ENCODE measurements at regions not wholly inside any gene's neighbourhood (a gene's known extent, or its start where the extent isn't known, plus 50 kb on each side); places are given as distances from the start of the nearest gene placed in this dataset.

GRCh38 chr14:95402578-95402977 lies 82.9 kb upstream of the CLMN start:
- no peak overlapping the region for H3K4me3 Mint-ChIP-seq
- H3K9me3 Mint-ChIP-seq = no peaks in the 10 kb centered on the region

GRCh38 chr14:95402176-95402575 lies 82.5 kb upstream of the CLMN start:
- Histone ChIP-seq H3K9ac (ENCODE audit: extremely low read depth, low read length, poor library complexity, severe bottlenecking) (no peak overlapping the region), H3K27ac (ENCODE audit: low read depth, low read length) (no peak overlapping the region), H3K27me3 (ENCODE audit: control insufficient read depth, insufficient read depth, low read length, poor library complexity, severe bottlenecking) (no peaks in the 10 kb centered on the region), H3K4me1 (ENCODE audit: control insufficient read depth, insufficient read depth, low read length) (no peaks in the 10 kb centered on the region), H3K4me3 (ENCODE audit: low read length) (no peak overlapping the region), H3K9me3 (ENCODE audit: control insufficient read depth, low read length) (no peaks in the 10 kb centered on the region), H3K36me3 (ENCODE audit: control insufficient read depth, insufficient read depth, low read length) (no peaks in the 10 kb centered on the region)
- H3K27ac Mint-ChIP-seq = no peak overlapping the region
- no peaks in the 10 kb centered on the region for H3K4me1 Mint-ChIP-seq
- DNase-seq = no peak
- no peak for TF ChIP-seq CTCF (conservative IDR thresholded peaks at IDR 0.05)
- H3K9me3 Mint-ChIP-seq = no peaks in the 10 kb centered on the region
- no peaks in the 10 kb centered on the region for H3K27me3 Mint-ChIP-seq (ENCODE audit: insufficient read depth)
- no peak overlapping the region for H3K4me3 Mint-ChIP-seq
- H3K36me3 Mint-ChIP-seq (ENCODE audit: low read depth) = no peaks in the 10 kb centered on the region
- WGBS, 2 experiments (ENCODE audit: insufficient coverage in 1 of 2, insufficient read length in 1 of 2) = 100% methylated on average over 1 to 2 of the region's 2 CpGs

More at GRCh38 chr14:95402578-95402977, 82.9 kb upstream of the CLMN start:
- WGBS, 2 experiments (ENCODE audit: insufficient coverage in 1 of 2, insufficient read length in 1 of 2) = 74 to 83% methylated on average over 3 to 5 of the region's 5 CpGs
- no peaks in the 10 kb centered on the region for H3K27me3 Mint-ChIP-seq (ENCODE audit: insufficient read depth)
- no peak overlapping the region for H3K9ac ChIP-seq (ENCODE audit: extremely low read depth, low read length, poor library complexity, severe bottlenecking)
- no peak overlapping the region for H3K4me3 ChIP-seq (ENCODE audit: low read length)
- no peaks in the 10 kb centered on the region for H3K36me3 Mint-ChIP-seq (ENCODE audit: low read depth)
- no peaks in the 10 kb centered on the region for H3K4me1 ChIP-seq (ENCODE audit: control insufficient read depth, insufficient read depth, low read length)
- H3K27ac ChIP-seq (ENCODE audit: low read depth, low read length) = no peak overlapping the region
- H3K27me3 ChIP-seq (ENCODE audit: control insufficient read depth, insufficient read depth, low read length, poor library complexity, severe bottlenecking) = no peaks in the 10 kb centered on the region
- H3K27ac Mint-ChIP-seq = no peak overlapping the region
- DNase-seq = no peak
- H3K9me3 ChIP-seq (ENCODE audit: control insufficient read depth, low read length) = no peaks in the 10 kb centered on the region
- TF ChIP-seq CTCF (conservative IDR thresholded peaks at IDR 0.05) = no peak
- H3K4me1 Mint-ChIP-seq = no peaks in the 10 kb centered on the region
- no peaks in the 10 kb centered on the region for H3K36me3 ChIP-seq (ENCODE audit: control insufficient read depth, insufficient read depth, low read length)

- Histone ChIP-seq H3K4me3 (ENCODE audit: low read length) (no peak overlapping the region), H3K4me1 (ENCODE audit: control insufficient read depth, insufficient read depth, low read length) (no peaks in the 10 kb centered on the region), H3K27ac (ENCODE audit: low read depth, low read length) (no peak overlapping the region), H3K9me3 (ENCODE audit: control insufficient read depth, low read length) (no peaks in the 10 kb centered on the region), H3K27me3 (ENCODE audit: control insufficient read depth, insufficient read depth, low read length, poor library complexity, severe bottlenecking) (no peaks in the 10 kb centered on the region), H3K36me3 (ENCODE audit: control insufficient read depth, insufficient read depth, low read length) (no peaks in the 10 kb centered on the region), H3K9ac (ENCODE audit: extremely low read depth, low read length, poor library complexity, severe bottlenecking) (no peak overlapping the region)
- no peak for DNase-seq
- Mint-ChIP-seq H3K4me1 (no peaks in the 10 kb centered on the region), H3K4me3 (no peak overlapping the region), H3K27ac (no peak overlapping the region), H3K27me3 (ENCODE audit: insufficient read depth) (peaks cover 2% of the 10 kb centered on the region), H3K36me3 (ENCODE audit: low read depth) (no peaks in the 10 kb centered on the region), H3K9me3 (peaks cover 2% of the 10 kb centered on the region)
- no peak for TF ChIP-seq CTCF (conservative IDR thresholded peaks at IDR 0.05)
- 91 to 97% methylated on average over 13 to 15 of the region's 15 CpGs for WGBS, 2 experiments (ENCODE audit: insufficient coverage in 1 of 2, insufficient read length in 1 of 2)
Measured at GRCh38 chr14:95398630-95399547, 79.2 kb upstream of the CLMN start.
